Spleen (tissue), 11 donors: ENCODE measurements at regions not wholly inside any gene's neighbourhood (a gene's known extent, or its start where the extent isn't known, plus 50 kb on each side); places are given as distances from the start of the nearest gene placed in this dataset.

Experiments
- DNase-seq: peaks from one replicate; pipeline ENCODE4 v3.0.0-alpha.2; 2020
- H3K27ac ChIP-seq, 8 donors: fragments of 200-600 bp; sonication (generic) in 7 of 8; 1 replicate in 4 of 8; 2 replicates in 4 of 8; pipeline versions ENCODE4 v1.5.0 to v1.8.0; 2016 to 2021; ENCODE audit warnings: inconsistent platforms in 4 of 8, mild to moderate bottlenecking in 4 of 8, moderate library complexity in 1 of 8
- H3K27me3 ChIP-seq, 7 donors: fragments of 200-600 bp; sonication (generic) in 6 of 7; replicated peaks in 1 of 7; 1 replicate in 4 of 7; 2 replicates in 3 of 7; pipeline versions ENCODE4 v1.5.0 to v1.8.0; 2016 to 2021; ENCODE audit warnings: inconsistent platforms in 3 of 7, mild to moderate bottlenecking in 1 of 7
- H3K36me3 ChIP-seq, 6 donors: fragments of 200-600 bp; sonication (generic) in 5 of 6; 1 replicate in 4 of 6; 2 replicates in 2 of 6; pipeline versions ENCODE4 v1.5.0 to v1.8.0; 2016 to 2021; ENCODE audit warnings: inconsistent platforms in 2 of 6
- H3K4me1 ChIP-seq, 6 donors: fragments of 200-600 bp; sonication (generic) in 5 of 6; 1 replicate in 3 of 6; 2 replicates in 3 of 6; pipeline versions ENCODE4 v1.5.0 to v1.8.0; 2016 to 2021; ENCODE audit warnings: inconsistent platforms in 3 of 6
- H3K4me3 ChIP-seq, 8 donors: fragments of 200-600 bp; sonication (generic) in 7 of 8; 1 replicate in 4 of 8; 2 replicates in 4 of 8; pipeline versions ENCODE4 v1.5.0 to v1.8.0; 2016 to 2021; ENCODE audit warnings: inconsistent platforms in 4 of 8, mild to moderate bottlenecking in 4 of 8, moderate library complexity in 2 of 8
- H3K9me3 ChIP-seq, 8 donors: fragments of 200-600 bp; sonication (generic) in 7 of 8; 1 replicate in 4 of 8; 2 replicates in 4 of 8; pipeline versions ENCODE4 v1.5.0 to v1.8.0; 2016 to 2021; ENCODE audit warnings: inconsistent platforms in 4 of 8
- POLR2A ChIP-seq, 3 donors: fragments of 450-650 bp; IDR thresholded peaks; one replicate each; pipeline ENCODE4 v1.5.1; 2017; ENCODE audit warnings: antibody characterized with exemption in 3 of 3, mild to moderate bottlenecking in 1 of 3
- POLR2AphosphoS5 ChIP-seq, 3 donors: sonication (generic); formaldehyde crosslinking; IDR thresholded peaks; one replicate each; pipeline ENCODE4 v1.5.1; 2017; ENCODE audit warnings: antibody characterized with exemption in 3 of 3
- WGBS, 5 donors: extraction: QIAGEN DNeasy Blood & Tissue Kit in 3 of 5; methylation state at CpG; one replicate each; pipeline versions ENCODE4 v1.1.5 to v1.1.7; 2013 to 2018; 5-methylcytosine and 5-hydroxymethylcytosine counted together
- intact Hi-C: fragments of 100-400 bp; cut with DNase I; formaldehyde crosslinking; loops from one replicate; pipeline ENCODE4 v1.15.0; 2023; ENCODE audit warnings: low total_unique reads
- TF ChIP-seq, protein P1 (sequence below), 11 experiments: fragments of 200-600 bp in 7 of 11; fragments of 450-650 bp in 4 of 11; sonication (generic) in 4 of 11; IDR thresholded peaks in 8 of 11; conservative IDR thresholded peaks in 3 of 11; 1 replicate in 7 of 11; 2 replicates in 4 of 11; pipeline versions ENCODE4 v1.4.0 to v1.8.0; 2016 to 2021; ENCODE audit warnings: antibody characterized with exemption in 11 of 11, inconsistent platforms in 4 of 11, mild to moderate bottlenecking in 1 of 11
- donor health status: healthy with polysubstance abuse.
- donor health status: DM: no; HTN: no; CAD: no; lungs with moderate emphysema.
- donor health status: DM: no; HTN: no; CAD: no.
- donor health status: Bipolar disorder and iron deficiency.
- donor health status: healthy.
- donor health status: DM: no; HTN: no; CAD: no.
- donor health status: DM: yes; HTN: yes; CAD: no.

DNA sequence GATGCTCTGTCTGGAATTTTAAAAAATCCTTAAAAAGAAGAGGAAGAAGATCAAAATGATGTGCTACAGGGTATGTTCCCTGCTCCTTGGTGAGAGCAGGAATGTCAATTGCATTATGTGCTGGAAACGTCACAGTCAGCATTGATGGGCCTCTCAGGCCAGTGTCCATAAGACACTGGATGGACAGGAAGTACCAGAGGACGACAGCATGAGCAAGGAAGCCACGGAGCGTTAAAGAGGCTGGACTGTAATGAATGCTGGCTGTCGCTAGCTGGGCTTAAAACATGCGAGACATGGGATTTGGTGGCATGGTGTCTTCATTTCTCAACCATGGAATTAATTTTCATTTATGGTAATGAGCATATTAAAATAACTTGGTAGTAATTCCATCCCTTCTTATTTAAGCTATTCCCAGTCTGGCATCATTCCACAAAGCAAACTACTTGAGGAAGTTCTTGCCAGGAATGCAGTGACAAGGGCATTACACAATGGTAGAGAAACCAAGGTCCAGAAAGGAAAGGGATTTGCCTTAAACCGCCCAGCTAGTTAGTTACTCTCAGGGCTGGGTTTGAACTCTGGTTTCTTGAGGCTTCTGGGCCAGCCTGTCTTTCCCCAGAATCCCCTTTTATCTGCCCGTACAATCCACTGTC is 166.6 kb upstream of the SOX4 start:
- TF ChIP-seq POLR2AphosphoS5 (IDR thresholded peaks at IDR 0.05) (no peak), POLR2A (IDR thresholded peaks at IDR 0.05) (no peak)
- TF ChIP-seq, protein P1, sequence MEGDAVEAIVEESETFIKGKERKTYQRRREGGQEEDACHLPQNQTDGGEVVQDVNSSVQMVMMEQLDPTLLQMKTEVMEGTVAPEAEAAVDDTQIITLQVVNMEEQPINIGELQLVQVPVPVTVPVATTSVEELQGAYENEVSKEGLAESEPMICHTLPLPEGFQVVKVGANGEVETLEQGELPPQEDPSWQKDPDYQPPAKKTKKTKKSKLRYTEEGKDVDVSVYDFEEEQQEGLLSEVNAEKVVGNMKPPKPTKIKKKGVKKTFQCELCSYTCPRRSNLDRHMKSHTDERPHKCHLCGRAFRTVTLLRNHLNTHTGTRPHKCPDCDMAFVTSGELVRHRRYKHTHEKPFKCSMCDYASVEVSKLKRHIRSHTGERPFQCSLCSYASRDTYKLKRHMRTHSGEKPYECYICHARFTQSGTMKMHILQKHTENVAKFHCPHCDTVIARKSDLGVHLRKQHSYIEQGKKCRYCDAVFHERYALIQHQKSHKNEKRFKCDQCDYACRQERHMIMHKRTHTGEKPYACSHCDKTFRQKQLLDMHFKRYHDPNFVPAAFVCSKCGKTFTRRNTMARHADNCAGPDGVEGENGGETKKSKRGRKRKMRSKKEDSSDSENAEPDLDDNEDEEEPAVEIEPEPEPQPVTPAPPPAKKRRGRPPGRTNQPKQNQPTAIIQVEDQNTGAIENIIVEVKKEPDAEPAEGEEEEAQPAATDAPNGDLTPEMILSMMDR (IDR thresholded peaks at IDR 0.05 in 8 of 11, conservative IDR thresholded peaks at IDR 0.05 in 3 of 11) = no peak
- WGBS, 5 donors = 66 to 84% (median 78%) methylated on average over 8 of the region's 8 CpGs
- Histone ChIP-seq H3K4me3 (no peak overlapping the region), H3K27me3 (no peaks in the 10 kb centered on the region), H3K27ac (no peak overlapping the region), H3K4me1 (no peaks in the 10 kb centered on the region), H3K9me3 (peaks cover 0 to 4% (median 0%) of the 10 kb centered on the region in 8 donors), H3K36me3 (no peaks in the 10 kb centered on the region)
- intact Hi-C loops = no loop called here
- no peak for DNase-seq

DNA sequence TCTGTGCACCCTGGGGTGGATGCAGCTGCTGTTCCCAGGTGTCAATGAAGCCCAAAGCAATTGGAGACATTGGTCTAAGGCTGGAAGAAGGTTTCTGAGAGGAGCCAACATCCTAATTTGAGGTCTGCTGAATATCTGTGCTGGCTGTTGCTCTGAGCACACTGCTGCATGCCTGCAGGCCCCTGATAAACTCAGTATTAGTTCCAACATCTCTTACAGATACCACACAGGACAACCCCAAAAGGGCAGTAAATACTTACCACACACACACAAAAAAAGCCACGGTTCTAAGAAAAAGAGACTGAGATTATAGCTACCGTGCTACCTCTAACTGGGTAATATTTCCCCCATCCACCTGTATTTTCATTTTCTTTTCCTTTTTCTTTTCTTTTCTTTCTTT is 164.3 kb upstream of the SOX4 start:
- 81 to 95% (median 88%) methylated on average over 2 of the region's 2 CpGs for WGBS, 5 donors
- Histone ChIP-seq H3K36me3 (no peaks in the 10 kb centered on the region), H3K4me3 (no peak overlapping the region), H3K4me1 (no peaks in the 10 kb centered on the region), H3K27me3 (no peaks in the 10 kb centered on the region), H3K27ac (no peak overlapping the region), H3K9me3 (peaks cover 0 to 4% (median 0%) of the 10 kb centered on the region in 8 donors)
- DNase-seq = no peak
- intact Hi-C loops = no loop called here
- TF ChIP-seq POLR2A (IDR thresholded peaks at IDR 0.05) (no peak), POLR2AphosphoS5 (IDR thresholded peaks at IDR 0.05) (no peak)
- TF ChIP-seq, protein P1 (IDR thresholded peaks at IDR 0.05 in 8 of 11, conservative IDR thresholded peaks at IDR 0.05 in 3 of 11) = no peak

DNA sequence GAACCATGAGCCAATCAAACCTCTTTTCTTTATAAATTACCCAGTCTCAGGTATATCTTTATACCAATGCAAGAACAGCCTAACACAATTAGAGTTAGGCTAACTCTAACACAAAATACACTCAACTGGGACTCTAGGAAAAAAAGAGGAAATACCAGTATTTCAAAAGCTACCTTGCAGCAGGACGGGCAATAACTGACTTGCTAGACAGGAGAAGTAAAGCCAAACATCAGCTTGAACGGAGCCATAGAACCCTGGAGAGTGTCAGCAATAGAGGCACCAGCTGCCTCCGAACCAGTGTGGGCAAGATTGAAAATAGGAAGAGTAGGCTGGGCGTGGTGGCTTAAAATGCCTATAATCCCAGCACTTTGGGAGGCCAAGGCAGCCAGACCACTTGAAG is 162.0 kb upstream of the SOX4 start:
- intact Hi-C loops = no loop called here
- WGBS, 5 donors = 52 to 81% (median 66%) methylated on average over 4 of the region's 4 CpGs

DNA sequence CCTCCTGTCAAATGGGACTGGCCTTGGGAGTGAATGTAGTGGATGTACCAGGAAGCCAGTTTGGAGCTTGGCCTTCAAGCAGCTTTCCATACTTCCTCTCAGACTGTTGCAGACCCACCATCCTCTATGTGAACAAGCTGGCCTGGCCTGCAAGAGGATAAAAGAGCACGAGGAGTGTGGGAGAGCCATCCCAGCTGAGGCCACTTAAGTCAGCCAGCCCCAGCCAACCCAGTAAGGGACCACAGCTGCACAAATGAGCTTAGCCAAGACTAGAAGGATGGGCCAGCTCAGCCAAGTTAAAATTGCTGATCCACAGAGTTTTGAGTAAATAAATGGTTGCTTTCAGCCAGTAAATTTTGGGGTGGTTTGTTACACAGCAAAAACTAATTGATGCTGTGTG is 156.9 kb upstream of the SOX4 start:
- intact Hi-C loops = no loop called here
- Histone ChIP-seq H3K4me1 (peaks cover 0 to 22% (median 13%) of the 10 kb centered on the region in 6 donors), H3K27ac (no peak overlapping the region), H3K36me3 (no peaks in the 10 kb centered on the region), H3K9me3 (no peaks in the 10 kb centered on the region), H3K4me3 (no peak overlapping the region), H3K27me3 (no peaks in the 10 kb centered on the region)
- DNase-seq = no peak
- WGBS, 5 donors = 64 to 78% (median 67%) methylated on average over 1 of the region's 1 CpG
- TF ChIP-seq, protein P1 (IDR thresholded peaks at IDR 0.05 in 8 of 11, conservative IDR thresholded peaks at IDR 0.05 in 3 of 11) = no peak
- TF ChIP-seq POLR2A (IDR thresholded peaks at IDR 0.05) (no peak), POLR2AphosphoS5 (IDR thresholded peaks at IDR 0.05) (no peak)

More for the DNA sequence above, 162.0 kb upstream of the SOX4 start:
- no peak for TF ChIP-seq POLR2A (IDR thresholded peaks at IDR 0.05)
- no peak for TF ChIP-seq POLR2AphosphoS5 (IDR thresholded peaks at IDR 0.05)
- TF ChIP-seq, protein P1 (IDR thresholded peaks at IDR 0.05 in 8 of 11, conservative IDR thresholded peaks at IDR 0.05 in 3 of 11) = no peak
- no peak overlapping the region for H3K4me3 ChIP-seq
- H3K27ac ChIP-seq = no peak overlapping the region
- DNase-seq = no peak
- H3K4me1 ChIP-seq = no peaks in the 10 kb centered on the region
- H3K9me3 ChIP-seq = no peaks in the 10 kb centered on the region
- H3K27me3 ChIP-seq = no peaks in the 10 kb centered on the region
- no peaks in the 10 kb centered on the region for H3K36me3 ChIP-seq
